Erythroblast (primary cell): ENCODE measurements at regions not wholly inside any gene's neighbourhood (a gene's known extent, or its start where the extent isn't known, plus 50 kb on each side); places are given as distances from the start of the nearest gene placed in this dataset.

Experiments used
- DNase-seq, 2 experiments: peaks; one replicate each; lab custom pipeline; 2025; lab: John Stamatoyannopoulos, UW
- GATA1 ChIP-seq: IDR thresholded peaks from 2 replicates; pipeline ENCODE4 v1.6.1; 2011; ENCODE audit warnings: low read depth, mild to moderate bottlenecking, control low read depth, low read length, moderate library complexity
- POLR2A ChIP-seq: IDR thresholded peaks from 2 replicates; pipeline ENCODE4 v1.6.1; 2011; ENCODE audit warnings: mild to moderate bottlenecking, low read length

DNA sequence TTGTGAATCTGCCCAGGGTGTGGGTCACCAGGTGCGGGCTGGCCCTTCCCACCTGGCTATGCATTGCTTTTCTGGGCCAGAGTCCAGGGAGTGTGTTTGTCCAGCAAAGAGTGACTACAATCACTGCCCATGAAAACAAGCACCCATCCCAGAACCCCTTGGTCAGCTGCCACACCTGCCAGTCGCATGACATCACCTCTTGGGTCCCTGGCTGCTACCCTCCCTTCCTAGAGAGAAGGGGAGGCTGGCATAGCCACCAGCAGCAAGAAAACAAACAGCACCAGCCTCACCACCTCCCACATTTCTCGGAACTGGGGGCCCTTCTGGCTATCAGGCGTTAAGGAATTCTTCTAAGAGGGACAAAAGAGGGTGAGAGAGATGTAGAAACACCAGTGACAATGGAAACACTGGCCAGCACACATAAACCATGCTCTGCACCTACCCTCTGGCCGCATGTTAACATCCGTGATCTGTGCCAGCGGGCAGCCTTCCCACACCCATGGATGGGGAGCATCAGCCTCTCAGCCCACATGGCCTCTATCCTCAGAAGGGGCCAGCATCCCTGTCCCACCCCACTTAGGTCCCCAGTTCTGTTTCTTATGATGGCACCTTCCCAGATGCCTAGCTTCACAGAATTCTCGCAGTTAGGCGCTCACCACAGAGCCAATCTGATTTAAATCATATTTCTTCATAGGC is 109.7 kb upstream of the GLI2 start:
- no peak for DNase-seq

GRCh38 chr2:120626566-120626965 is 109.1 kb upstream of the GLI2 start:
- no peak for DNase-seq
- TF ChIP-seq GATA1 = no peak
- TF ChIP-seq POLR2A = no peak

More for the DNA sequence above, 109.7 kb upstream of the GLI2 start:
- TF ChIP-seq GATA1 (no peak), POLR2A (no peak)

DNA sequence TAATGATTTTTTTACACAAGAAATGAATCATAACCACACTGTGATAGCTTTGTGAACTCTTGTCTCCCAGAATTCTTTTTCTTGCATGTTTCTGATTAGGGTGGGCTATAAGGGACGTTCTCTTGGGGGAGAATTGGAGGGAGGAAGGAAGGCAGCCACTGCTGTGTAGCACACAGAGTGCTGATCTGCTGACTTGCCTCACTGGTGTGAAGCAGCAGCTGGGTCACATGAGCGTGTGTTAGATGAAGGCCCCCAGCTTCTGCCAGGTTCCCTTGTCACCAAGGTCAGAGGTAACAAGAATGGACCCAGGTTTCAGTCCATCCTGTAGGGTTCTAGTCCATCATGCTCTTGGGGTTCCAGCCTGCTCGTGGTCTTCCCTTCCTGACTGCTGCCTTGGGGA is 107.4 kb upstream of the GLI2 start:
- TF ChIP-seq POLR2A (no peak), GATA1 (no peak)
- no peak for DNase-seq

GRCh38 chr2:120629241-120629895 is 106.3 kb upstream of the GLI2 start:
- DNase-seq = no peak

DNA sequence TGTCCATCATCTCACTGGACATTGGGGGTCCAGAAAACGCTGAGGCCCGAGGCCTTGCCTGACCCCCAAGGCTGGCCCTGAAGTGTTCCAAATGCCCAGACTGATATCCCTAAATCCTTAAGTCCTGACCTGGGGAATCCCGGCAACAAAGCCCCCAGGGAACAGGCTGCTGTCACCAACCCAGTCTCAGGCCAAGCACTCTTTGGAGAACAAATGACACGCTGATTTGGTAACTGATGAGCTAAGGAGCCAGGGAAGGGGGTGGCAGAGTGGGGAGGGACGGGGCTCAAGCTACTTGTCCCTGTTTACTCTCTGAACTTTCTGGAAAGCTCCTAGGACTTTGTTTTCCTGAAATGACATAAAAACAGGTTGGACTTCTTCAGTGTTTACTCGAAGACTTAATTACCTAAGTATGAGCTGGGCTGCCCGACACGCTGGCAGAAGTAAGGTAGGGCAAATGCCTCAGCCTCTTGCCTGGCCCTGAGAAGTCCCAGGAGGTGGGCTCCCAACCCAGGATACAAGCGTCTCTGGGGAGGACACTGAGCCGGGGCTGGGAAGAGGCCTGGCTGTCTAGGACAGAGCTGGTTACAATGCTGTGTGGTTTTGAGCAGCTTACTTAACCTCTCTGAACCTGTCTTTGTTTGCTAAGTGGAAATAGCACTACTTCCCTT is 105.5 kb upstream of the GLI2 start:
- no peak for DNase-seq
- TF ChIP-seq GATA1 (no peak), POLR2A (no peak)

More at GRCh38 chr2:120629241-120629895, 106.3 kb upstream of the GLI2 start:
- no peak for TF ChIP-seq GATA1
- TF ChIP-seq POLR2A = no peak

- DNase-seq = no peak
- TF ChIP-seq GATA1 (no peak), POLR2A (no peak)
These were observed 104.4 kb upstream of the GLI2 start for GRCh38 chr2:120631236-120631635.

DNA sequence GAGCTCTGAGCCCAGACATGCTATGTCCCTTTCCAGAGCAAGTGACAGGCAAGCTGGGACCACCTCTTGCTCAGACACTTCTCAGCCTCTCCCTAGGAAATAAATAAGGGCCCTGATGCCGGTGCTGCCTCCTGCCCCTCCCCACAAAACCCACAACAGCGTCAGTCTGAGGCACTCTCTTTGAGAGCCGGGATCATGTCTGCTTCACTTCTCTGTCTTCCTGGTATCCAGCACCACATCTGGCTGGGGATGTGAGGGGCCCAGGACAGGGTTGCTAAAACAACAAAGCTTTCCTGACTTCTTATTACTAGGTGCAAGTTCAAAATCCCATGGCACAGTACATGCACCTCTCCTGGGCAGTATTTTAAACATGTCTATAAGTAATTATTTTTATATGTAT is 103.9 kb upstream of the GLI2 start:
- TF ChIP-seq POLR2A (no peak), GATA1 (no peak)
- no peak for DNase-seq

DNA sequence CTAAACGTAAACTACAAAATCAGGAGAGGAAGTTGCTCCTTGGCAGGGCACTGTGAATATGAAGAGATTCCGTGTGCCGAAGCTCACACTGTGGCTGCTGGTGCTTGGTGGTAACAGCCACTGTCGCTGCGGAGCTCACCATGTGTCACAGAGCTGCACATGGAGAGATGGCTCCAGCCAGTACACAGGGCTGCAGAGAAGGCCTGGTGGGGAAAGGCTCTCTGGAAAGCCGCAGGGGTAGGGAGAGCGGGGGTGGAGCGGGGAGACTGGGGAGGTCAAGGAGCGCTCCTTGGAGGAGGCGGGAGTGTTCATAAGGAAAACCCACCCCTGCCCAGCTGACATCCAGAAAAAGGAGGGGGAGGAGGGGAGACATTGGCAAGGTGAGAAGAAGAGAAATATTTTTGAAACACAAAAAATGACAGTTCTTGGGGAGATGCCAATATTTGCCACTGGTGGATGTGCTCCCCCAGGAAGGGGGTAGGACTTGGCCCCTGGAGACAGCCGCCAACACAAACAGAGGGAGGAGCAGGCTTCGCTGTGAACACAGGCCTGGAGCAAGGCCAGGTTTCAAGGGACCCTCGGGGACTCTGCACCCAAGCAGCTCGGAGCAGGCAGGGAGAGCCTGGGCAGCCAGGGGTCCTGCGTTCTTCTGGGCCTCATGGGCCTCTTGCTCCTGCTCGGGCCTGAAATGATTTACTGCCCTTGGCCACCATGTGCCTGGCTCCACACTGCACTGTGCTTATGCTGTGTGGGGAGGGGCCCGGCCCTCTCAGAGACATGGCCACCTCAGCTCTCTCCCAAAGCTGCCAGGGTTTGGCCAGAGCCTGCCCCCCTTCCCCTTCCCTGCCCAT is 102.6 kb upstream of the GLI2 start:
- TF ChIP-seq GATA1 = no peak
- TF ChIP-seq POLR2A = no peak
- no peak for DNase-seq

DNA sequence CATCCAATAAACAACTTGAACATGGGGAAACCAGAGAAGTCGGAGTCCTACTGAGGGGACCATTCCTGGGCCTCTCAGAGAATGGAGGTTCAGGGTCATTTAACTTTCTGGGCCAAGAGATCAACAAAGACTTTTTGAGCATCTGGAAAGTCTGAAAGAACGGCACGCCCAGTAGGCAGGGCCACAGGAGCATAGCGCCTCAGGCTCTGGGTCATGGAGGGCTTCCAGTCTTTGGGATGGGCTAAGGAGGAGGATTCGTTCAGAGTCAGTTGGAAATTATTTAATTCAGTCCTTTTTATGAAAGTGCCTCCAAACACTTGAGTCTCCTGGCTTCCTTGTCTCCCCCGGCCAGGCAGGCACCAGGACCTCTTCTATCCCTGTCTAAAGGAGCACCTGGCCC is 101.1 kb upstream of the GLI2 start:
- TF ChIP-seq POLR2A (no peak), GATA1 (no peak)
- DNase-seq = no peak

GRCh38 chr2:120635146-120635545 is 100.5 kb upstream of the GLI2 start:
- TF ChIP-seq GATA1 (no peak), POLR2A (no peak)
- DNase-seq = no peak

- no peak for TF ChIP-seq GATA1
- TF ChIP-seq POLR2A = no peak
- DNase-seq = no peak
These were observed 97.8 kb upstream of the GLI2 start for GRCh38 chr2:120637847-120638246.

DNA sequence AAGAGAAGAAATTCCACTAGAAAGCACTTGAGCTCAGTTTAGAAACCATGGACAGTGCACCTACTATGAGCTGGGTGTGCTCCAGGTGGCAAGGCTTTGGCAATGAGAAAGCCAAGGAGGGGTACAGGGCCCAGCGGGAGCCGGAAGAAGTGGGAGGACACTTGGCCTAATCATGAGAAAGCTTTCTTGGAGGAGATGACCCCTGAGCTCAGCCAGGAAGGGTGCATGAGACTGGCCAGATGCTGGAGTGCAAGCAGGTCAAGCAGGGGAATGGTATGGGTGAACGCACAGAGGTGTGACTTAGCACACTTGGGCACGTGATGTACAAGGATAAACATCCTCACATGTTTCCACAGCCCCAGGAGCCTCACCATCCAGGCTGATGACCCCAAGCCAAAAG is 97.2 kb upstream of the GLI2 start:
- DNase-seq = no peak
- TF ChIP-seq POLR2A (no peak), GATA1 (no peak)

- TF ChIP-seq POLR2A (no peak), GATA1 (no peak)
- DNase-seq = no peak
These were observed 94.3 kb upstream of the GLI2 start for GRCh38 chr2:120641366-120641771.

- no peak for DNase-seq
- TF ChIP-seq POLR2A (no peak), GATA1 (no peak)
These were observed 93.0 kb upstream of the GLI2 start for GRCh38 chr2:120642646-120643045.
